ENCODE measurements at regions not wholly inside any gene's neighbourhood (a gene's known extent, or its start where the extent isn't known, plus 50 kb on each side); places are given as distances from the start of the nearest gene placed in this dataset.

- TF ChIP-seq, protein P1, sequence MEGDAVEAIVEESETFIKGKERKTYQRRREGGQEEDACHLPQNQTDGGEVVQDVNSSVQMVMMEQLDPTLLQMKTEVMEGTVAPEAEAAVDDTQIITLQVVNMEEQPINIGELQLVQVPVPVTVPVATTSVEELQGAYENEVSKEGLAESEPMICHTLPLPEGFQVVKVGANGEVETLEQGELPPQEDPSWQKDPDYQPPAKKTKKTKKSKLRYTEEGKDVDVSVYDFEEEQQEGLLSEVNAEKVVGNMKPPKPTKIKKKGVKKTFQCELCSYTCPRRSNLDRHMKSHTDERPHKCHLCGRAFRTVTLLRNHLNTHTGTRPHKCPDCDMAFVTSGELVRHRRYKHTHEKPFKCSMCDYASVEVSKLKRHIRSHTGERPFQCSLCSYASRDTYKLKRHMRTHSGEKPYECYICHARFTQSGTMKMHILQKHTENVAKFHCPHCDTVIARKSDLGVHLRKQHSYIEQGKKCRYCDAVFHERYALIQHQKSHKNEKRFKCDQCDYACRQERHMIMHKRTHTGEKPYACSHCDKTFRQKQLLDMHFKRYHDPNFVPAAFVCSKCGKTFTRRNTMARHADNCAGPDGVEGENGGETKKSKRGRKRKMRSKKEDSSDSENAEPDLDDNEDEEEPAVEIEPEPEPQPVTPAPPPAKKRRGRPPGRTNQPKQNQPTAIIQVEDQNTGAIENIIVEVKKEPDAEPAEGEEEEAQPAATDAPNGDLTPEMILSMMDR (IDR thresholded peaks at IDR 0.05) = no peak
- TF ChIP-seq POLR2A (IDR thresholded peaks at IDR 0.05) = no peak
These were observed 303.1 kb downstream of the WDR11 start for GRCh38 chr10:121154310-121154709.

All from stomach (tissue), 4 donors.